Peyer's patch (tissue), 4 donors: ENCODE measurements at regions not wholly inside any gene's neighbourhood (a gene's known extent, or its start where the extent isn't known, plus 50 kb on each side); places are given as distances from the start of the nearest gene placed in this dataset.

Experiments used
- POLR2A ChIP-seq, 2 donors: fragments of 450-650 bp; IDR thresholded peaks; one replicate each; pipeline ENCODE4 v1.5.1; 2017; ENCODE audit warnings: antibody characterized with exemption in 2 of 2, mild to moderate bottlenecking in 2 of 2, moderate library complexity in 2 of 2
- TF ChIP-seq, protein P1 (sequence below), 6 experiments: fragments of 450-650 bp in 4 of 6; fragments of 200-600 bp in 2 of 6; sonication (generic) in 1 of 6; IDR thresholded peaks; one replicate each; pipeline ENCODE4 v1.5.1; 2017 to 2019; ENCODE audit warnings: antibody characterized with exemption in 6 of 6, mild to moderate bottlenecking in 3 of 6, moderate library complexity in 1 of 6

DNA sequence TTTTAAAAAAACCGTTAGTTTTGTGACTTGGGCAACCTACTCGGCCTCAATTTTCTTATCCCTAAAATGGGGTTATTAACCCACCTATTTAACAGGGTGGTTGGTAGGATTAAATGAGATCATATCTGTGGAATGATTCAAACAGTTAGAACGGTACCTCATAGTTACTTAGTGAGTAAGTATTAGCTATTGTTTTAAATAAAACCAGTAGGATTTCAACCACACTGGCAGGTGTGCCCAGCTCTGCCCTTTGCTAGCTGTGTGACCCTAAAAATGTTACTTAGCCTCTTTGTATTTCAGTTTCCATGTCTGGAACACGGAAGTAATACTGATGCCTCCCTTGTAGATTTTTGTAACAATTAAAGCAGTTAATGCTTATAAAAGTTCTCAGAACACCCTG is 225.8 kb upstream of the SPRY1 start:
- TF ChIP-seq POLR2A (IDR thresholded peaks at IDR 0.05), result no peak
- TF ChIP-seq, protein P1, sequence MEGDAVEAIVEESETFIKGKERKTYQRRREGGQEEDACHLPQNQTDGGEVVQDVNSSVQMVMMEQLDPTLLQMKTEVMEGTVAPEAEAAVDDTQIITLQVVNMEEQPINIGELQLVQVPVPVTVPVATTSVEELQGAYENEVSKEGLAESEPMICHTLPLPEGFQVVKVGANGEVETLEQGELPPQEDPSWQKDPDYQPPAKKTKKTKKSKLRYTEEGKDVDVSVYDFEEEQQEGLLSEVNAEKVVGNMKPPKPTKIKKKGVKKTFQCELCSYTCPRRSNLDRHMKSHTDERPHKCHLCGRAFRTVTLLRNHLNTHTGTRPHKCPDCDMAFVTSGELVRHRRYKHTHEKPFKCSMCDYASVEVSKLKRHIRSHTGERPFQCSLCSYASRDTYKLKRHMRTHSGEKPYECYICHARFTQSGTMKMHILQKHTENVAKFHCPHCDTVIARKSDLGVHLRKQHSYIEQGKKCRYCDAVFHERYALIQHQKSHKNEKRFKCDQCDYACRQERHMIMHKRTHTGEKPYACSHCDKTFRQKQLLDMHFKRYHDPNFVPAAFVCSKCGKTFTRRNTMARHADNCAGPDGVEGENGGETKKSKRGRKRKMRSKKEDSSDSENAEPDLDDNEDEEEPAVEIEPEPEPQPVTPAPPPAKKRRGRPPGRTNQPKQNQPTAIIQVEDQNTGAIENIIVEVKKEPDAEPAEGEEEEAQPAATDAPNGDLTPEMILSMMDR (IDR thresholded peaks at IDR 0.05), result no peak
